Upper lobe of right lung (tissue), 1 donor: ENCODE measurements at regions not wholly inside any gene's neighbourhood (a gene's known extent, or its start where the extent isn't known, plus 50 kb on each side); places are given as distances from the start of the nearest gene placed in this dataset.

ENCODE experiments used
- ATAC-seq: fragments of 200-7000 bp; cut with Tn5 transposase; one replicate; pipeline ENCODE4 v1.9.1; 2020; ENCODE audit warnings: mild to moderate bottlenecking, moderate library complexity
- DNase-seq: peaks from one replicate; pipeline ENCODE4 v3.0.0-alpha.2; 2020
- H3K27ac ChIP-seq: fragments of 200-600 bp; one replicate; pipeline ENCODE4 v1.8.0; 2022
- H3K27me3 ChIP-seq: fragments of 200-600 bp; one replicate; pipeline ENCODE4 v1.8.0; 2022; ENCODE audit warnings: mild to moderate bottlenecking
- H3K36me3 ChIP-seq: fragments of 200-600 bp; one replicate; pipeline ENCODE4 v1.8.0; 2022
- H3K4me1 ChIP-seq: fragments of 200-600 bp; one replicate; pipeline ENCODE4 v1.8.0; 2022
- H3K4me3 ChIP-seq: fragments of 200-600 bp; one replicate; pipeline ENCODE4 v1.8.0; 2022; ENCODE audit warnings: mild to moderate bottlenecking
- H3K9me3 ChIP-seq: fragments of 200-600 bp; one replicate; pipeline ENCODE4 v1.8.0; 2022
- CTCF ChIP-seq: fragments of 200-600 bp; IDR thresholded peaks from one replicate; pipeline ENCODE4 v1.8.0; 2022; ENCODE audit warnings: antibody characterized with exemption
- intact Hi-C: fragments of 100-400 bp; cut with DNase I; formaldehyde crosslinking; loops from one replicate; pipeline ENCODE4 v1.11.0; 2022
- donor health status: DM: no; HTN: yes; CAD: no; lungs with severe emphysema.

GRCh38 chr3:74824366-74824765, 209.9 kb upstream of the CNTN3 start:
- ATAC-seq (no peak), DNase-seq (no peak)
- no peak overlapping the region for H3K4me3 ChIP-seq
- no peaks in the 10 kb centered on the region for H3K27me3 ChIP-seq
- TF ChIP-seq CTCF, result no peak
- intact Hi-C loops, result no loop called here
- H3K9me3 ChIP-seq, result no peaks in the 10 kb centered on the region
- H3K4me1 ChIP-seq, result no peaks in the 10 kb centered on the region
- H3K27ac ChIP-seq, result no peak overlapping the region
- no peaks in the 10 kb centered on the region for H3K36me3 ChIP-seq

- no peak for TF ChIP-seq CTCF
- no peaks in the 10 kb centered on the region for H3K4me1 ChIP-seq
- DNase-seq (no peak), ATAC-seq (no peak)
- no peak overlapping the region for H3K27ac ChIP-seq
- intact Hi-C loops, result no loop called here
- no peaks in the 10 kb centered on the region for H3K9me3 ChIP-seq
- no peak overlapping the region for H3K4me3 ChIP-seq
- H3K36me3 ChIP-seq, result no peaks in the 10 kb centered on the region
- no peaks in the 10 kb centered on the region for H3K27me3 ChIP-seq
Observed at GRCh38 chr3:74814181-74814580, 199.7 kb upstream of the CNTN3 start.

GRCh38 chr3:74812756-74813155, 198.3 kb upstream of the CNTN3 start:
- Histone ChIP-seq H3K9me3 (no peaks in the 10 kb centered on the region), H3K4me3 (no peak overlapping the region), H3K4me1 (no peaks in the 10 kb centered on the region), H3K27ac (no peak overlapping the region), H3K27me3 (no peaks in the 10 kb centered on the region), H3K36me3 (no peaks in the 10 kb centered on the region)
- no peak for TF ChIP-seq CTCF
- intact Hi-C loops, result no loop called here
- DNase-seq (no peak), ATAC-seq (no peak)

DNA sequence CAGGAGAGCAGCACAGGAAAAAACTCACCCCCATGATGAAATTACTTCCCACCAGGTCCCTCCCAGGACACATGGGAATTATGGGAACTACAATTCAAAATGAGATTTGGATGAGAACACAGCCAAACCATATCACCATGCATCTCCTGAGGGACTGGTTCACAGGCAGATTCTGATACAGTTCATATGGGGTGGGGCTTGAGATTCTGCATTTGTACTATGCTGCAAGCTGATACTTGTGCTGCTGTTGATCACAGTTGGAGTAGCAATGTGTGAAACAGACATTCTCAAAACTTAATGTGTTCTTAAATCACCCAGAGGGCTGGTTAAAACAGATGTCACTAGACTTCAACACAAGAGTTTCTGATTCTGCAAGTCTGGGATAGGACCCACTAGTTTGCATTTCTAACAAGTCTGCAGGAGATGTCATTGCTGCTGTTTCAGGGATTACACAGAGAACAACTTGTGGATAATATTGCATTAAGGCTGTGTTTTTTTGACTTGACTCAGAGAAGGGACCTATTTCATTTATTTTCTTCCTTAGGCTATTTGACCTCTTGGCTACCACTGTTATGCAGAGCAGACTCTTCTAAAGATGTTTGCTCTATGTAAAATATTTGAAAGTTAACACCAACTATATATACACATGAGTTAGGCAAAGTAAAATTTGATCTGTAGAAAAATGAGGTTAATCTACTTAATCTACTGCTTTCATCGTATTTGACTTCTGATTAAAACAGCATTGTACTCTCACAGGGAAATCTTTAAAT, 194.2 kb upstream of the CNTN3 start:
- no peak for ATAC-seq
- intact Hi-C loops, result no loop called here

GRCh38 chr3:74801924-74802323, 187.5 kb upstream of the CNTN3 start:
- Histone ChIP-seq H3K4me1 (no peaks in the 10 kb centered on the region), H3K27me3 (no peaks in the 10 kb centered on the region), H3K36me3 (no peaks in the 10 kb centered on the region), H3K27ac (no peak overlapping the region), H3K4me3 (no peak overlapping the region), H3K9me3 (no peaks in the 10 kb centered on the region)
- DNase-seq (no peak), ATAC-seq (no peak)
- intact Hi-C loops, result no loop called here
- TF ChIP-seq CTCF, result no peak

More for the DNA sequence above, 194.2 kb upstream of the CNTN3 start:
- Histone ChIP-seq H3K4me3 (no peak overlapping the region), H3K36me3 (no peaks in the 10 kb centered on the region), H3K9me3 (no peaks in the 10 kb centered on the region), H3K27me3 (no peaks in the 10 kb centered on the region), H3K4me1 (no peaks in the 10 kb centered on the region), H3K27ac (no peak overlapping the region)
- no peak for DNase-seq
- TF ChIP-seq CTCF, result no peak

DNA sequence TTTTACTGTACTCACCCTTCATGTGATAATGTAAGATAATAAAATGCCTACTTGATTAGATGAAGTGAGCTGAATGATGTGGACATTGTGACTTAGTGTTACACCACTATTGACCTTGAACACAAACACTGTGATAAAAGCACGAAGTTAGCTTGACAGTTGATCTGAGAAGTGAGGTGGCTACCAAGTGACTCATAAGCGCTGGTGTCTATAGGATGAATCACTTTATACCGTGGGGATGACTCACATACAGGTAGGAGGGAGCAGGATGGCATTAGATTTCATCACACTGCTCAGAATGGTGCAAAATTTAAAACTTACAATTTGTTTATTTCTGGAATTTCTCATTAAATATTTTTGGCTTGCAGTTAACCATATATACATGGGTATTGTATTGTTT, 174.7 kb upstream of the CNTN3 start:
- H3K4me1 ChIP-seq, result no peaks in the 10 kb centered on the region
- intact Hi-C loops, result no loop called here
- H3K27ac ChIP-seq, result no peak overlapping the region
- H3K4me3 ChIP-seq, result no peak overlapping the region
- DNase-seq (no peak), ATAC-seq (no peak)
- no peaks in the 10 kb centered on the region for H3K36me3 ChIP-seq
- no peaks in the 10 kb centered on the region for H3K9me3 ChIP-seq
- H3K27me3 ChIP-seq, result no peaks in the 10 kb centered on the region
- no peak for TF ChIP-seq CTCF
